ENCODE measurements at regions not wholly inside any gene's neighbourhood (a gene's known extent, or its start where the extent isn't known, plus 50 kb on each side); places are given as distances from the start of the nearest gene placed in this dataset.

DNA sequence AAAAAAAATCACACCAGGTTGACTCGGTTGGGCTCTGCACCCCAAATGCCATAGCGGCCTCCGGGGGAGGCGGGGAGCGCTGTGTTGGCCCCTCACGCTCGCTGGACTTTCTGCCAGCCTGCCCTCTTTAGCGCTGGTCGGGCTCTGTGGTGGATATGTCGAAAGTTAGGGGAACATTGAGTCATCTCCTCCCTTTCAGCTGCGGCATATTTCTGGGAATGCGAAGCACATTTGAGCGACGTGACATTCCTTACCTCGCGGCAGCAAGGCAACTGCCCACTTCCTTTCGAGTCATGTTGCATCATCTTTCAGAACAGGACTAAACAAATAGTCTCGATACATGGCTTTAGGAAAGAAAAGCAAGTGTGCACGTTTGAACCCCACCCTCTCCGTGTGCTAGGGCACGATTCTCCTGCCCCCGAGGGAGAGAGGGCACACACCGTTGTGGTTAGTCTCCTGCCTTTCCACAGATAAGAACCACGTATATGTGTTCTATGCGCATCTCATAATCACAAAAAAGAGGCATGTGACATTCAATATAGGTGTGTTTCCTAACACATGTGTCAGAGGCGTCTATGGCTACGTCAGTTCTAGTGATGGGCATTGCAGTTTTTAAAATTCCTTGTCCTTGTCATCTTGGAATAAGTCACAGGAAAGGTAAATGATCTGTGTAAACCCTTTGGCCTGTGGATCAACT lies 105.9 kb upstream of the SLC45A1 start (continued):
- TF ChIP-seq PREB (CRISPR knock-in tag; IDR thresholded peaks at IDR 0.05) (no peak), ZNF10 (CRISPR knock-in tag; IDR thresholded peaks at IDR 0.05; ENCODE audit: borderline replicate concordance, low read depth) (no peak), SIN3A (IDR thresholded peaks at IDR 0.05; ENCODE audit: borderline replicate concordance, low read depth, low read length) (no peak), PITX1 (CRISPR knock-in tag; IDR thresholded peaks at IDR 0.05) (peak; percentile 91), BORCS8-MEF2B (CRISPR knock-in tag; IDR thresholded peaks at IDR 0.05) (0 out of 2 replicates have a peak, but pooled peaks have one; percentile 8), ZNF17 (CRISPR knock-in tag; IDR thresholded peaks at IDR 0.05) (peak; percentile 84; the same call in 1 of the 2 replicates), FIP1L1 (IDR thresholded peaks at IDR 0.05; ENCODE audit: borderline replicate concordance, insufficient read depth, low read depth, low read length) (no peak), SMAD1 (CRISPR knock-in tag; IDR thresholded peaks at IDR 0.05; ENCODE audit: borderline replicate concordance, low read depth) (peak; percentile 96), MLLT10 (CRISPR knock-in tag; IDR thresholded peaks at IDR 0.05) (no peak), NR3C1 (CRISPR knock-in tag; IDR thresholded peaks at IDR 0.05) (no peak), AKNA (CRISPR knock-in tag; IDR thresholded peaks at IDR 0.05; ENCODE audit: borderline replicate concordance) (no peak)
- TF ChIP-seq, protein P1, sequence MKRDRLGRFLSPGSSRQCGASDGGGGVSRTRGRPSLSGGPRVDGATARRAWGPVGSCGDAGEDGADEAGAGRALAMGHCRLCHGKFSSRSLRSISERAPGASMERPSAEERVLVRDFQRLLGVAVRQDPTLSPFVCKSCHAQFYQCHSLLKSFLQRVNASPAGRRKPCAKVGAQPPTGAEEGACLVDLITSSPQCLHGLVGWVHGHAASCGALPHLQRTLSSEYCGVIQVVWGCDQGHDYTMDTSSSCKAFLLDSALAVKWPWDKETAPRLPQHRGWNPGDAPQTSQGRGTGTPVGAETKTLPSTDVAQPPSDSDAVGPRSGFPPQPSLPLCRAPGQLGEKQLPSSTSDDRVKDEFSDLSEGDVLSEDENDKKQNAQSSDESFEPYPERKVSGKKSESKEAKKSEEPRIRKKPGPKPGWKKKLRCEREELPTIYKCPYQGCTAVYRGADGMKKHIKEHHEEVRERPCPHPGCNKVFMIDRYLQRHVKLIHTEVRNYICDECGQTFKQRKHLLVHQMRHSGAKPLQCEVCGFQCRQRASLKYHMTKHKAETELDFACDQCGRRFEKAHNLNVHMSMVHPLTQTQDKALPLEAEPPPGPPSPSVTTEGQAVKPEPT (CRISPR knock-in tag; IDR thresholded peaks at IDR 0.05; ENCODE audit: low read depth): peak; percentile 28; the same call in 1 of the 2 replicates
- TF ChIP-seq, protein P2, sequence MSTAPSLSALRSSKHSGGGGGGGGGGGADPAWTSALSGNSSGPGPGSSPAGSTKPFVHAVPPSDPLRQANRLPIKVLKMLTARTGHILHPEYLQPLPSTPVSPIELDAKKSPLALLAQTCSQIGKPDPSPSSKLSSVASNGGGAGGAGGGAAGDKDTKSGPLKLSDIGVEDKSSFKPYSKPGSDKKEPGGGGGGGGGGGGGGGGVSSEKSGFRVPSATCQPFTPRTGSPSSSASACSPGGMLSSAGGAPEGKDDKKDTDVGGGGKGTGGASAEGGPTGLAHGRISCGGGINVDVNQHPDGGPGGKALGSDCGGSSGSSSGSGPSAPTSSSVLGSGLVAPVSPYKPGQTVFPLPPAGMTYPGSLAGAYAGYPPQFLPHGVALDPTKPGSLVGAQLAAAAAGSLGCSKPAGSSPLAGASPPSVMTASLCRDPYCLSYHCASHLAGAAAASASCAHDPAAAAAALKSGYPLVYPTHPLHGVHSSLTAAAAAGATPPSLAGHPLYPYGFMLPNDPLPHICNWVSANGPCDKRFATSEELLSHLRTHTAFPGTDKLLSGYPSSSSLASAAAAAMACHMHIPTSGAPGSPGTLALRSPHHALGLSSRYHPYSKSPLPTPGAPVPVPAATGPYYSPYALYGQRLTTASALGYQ (CRISPR knock-in tag; IDR thresholded peaks at IDR 0.05): peak; percentile 94; the same call in 1 of the 2 replicates
- TF ChIP-seq, protein P3, sequence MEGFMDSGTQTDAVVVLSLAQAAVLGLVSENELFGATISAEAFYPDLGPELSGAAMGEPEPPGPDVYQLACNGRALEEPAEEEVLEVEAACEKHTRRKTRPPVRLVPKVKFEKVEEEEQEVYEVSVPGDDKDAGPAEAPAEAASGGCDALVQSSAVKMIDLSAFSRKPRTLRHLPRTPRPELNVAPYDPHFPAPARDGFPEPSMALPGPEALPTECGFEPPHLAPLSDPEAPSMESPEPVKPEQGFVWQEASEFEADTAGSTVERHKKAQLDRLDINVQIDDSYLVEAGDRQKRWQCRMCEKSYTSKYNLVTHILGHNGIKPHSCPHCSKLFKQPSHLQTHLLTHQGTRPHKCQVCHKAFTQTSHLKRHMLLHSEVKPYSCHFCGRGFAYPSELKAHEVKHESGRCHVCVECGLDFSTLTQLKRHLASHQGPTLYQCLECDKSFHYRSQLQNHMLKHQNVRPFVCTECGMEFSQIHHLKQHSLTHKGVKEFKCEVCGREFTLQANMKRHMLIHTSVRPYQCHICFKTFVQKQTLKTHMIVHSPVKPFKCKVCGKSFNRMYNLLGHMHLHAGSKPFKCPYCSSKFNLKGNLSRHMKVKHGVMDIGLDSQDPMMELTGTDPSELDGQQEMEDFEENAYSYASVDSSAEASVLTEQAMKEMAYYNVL (CRISPR knock-in tag; IDR thresholded peaks at IDR 0.05; ENCODE audit: borderline replicate concordance): peak; percentile 98
